GM12864 (cell line): ENCODE measurements at regions not wholly inside any gene's neighbourhood (a gene's known extent, or its start where the extent isn't known, plus 50 kb on each side); places are given as distances from the start of the nearest gene placed in this dataset.

Experiments used
- DNase-seq: peaks from one replicate; pipeline ENCODE4 v3.0.0-alpha.2; 2011; ENCODE audit warnings: low read depth
- H3K4me3 ChIP-seq: 2 replicates; pipeline ENCODE4 v1.5.1; 2011; ENCODE audit warnings: mild to moderate bottlenecking, low read depth, low read length, control low read depth
- CTCF ChIP-seq: IDR thresholded peaks from 2 replicates; pipeline ENCODE4 v1.5.1; 2011; ENCODE audit warnings: low read depth, mild to moderate bottlenecking, moderate library complexity, low read length, control low read depth, inconsistent platforms; ENCODE audit errors: missing control alignments

DNA sequence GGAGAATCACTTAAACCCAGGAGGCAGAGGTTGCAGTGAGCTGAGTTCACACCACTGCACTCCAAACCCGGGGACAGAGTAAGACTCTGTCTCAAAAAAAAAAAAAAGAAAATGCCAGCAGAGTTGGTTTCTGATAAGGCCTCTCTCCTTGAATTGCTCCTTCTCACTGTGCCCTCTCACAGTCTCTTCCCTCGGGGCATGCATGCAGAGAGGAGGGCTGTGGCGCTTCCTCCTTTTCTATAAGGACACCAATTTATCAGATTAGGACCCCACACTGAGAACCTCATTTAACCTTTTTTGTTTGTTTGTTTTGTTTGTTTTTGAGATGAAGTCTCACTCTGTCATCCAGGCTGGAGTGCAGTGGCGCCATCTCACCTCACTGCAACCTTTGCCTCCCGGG is 110.5 kb downstream of the ZFP36L2 start:
- no peak for TF ChIP-seq CTCF
- H3K4me3 ChIP-seq = no peak overlapping the region
- no peak for DNase-seq

DNA sequence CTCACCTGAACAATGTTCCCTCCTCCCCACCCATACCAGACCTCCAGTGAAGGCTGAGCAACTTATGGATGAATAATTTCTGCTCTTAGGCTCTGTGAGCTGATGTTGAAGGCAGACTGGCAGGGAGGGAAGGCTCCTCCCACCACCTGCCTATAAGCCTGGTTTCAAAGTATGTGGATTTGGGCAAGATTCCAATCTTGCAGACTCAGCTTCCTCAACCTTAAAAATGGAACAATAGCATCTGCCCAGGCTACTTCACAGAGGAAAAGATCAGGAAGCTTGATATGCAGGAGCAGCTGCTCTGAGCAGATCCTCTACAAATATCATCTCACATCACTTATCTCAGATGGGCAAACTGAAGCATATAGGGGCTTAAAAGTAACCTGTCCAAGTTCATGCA is 112.2 kb downstream of the ZFP36L2 start:
- no peak for TF ChIP-seq CTCF
- no peak overlapping the region for H3K4me3 ChIP-seq
- no peak for DNase-seq

DNA sequence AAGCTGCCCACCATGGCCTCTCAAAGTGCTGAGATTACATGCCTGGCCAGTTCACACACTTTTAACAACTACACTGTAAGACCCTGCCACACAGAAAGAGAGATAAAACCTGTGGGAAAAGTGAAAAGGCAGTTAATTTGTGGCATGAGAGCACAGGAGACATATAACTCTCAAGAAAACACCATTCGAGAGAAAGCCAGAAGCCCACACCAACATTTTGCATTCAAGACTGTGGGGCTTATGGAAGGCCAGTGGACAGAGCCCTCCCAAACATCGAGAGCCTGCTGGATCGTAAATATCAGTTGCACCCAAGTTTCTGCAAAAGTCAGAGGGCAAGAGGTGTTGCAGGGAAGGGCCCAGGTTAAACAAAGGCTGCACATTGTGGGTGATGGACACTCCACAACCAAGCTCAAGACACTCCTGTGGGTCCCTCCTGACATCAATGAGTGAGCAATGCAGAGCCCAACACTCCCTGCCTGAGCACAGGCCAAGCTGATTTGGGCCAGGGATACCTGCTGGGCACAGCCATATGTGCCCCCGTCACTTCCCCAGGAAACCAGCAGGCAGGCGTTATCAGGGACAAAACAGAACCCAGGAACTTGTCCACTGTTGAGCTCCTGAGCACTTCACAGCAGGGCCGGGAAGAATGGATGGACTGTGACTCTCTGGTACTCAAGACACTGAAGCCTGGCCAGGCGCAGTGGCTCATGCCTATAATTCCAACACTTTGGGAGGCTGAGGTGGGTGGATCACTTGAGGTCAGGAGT is 114.4 kb downstream of the ZFP36L2 start:
- H3K4me3 ChIP-seq = no peak overlapping the region
- TF ChIP-seq CTCF = no peak
- no peak for DNase-seq

- no peak for TF ChIP-seq CTCF
- no peak for DNase-seq
- no peak overlapping the region for H3K4me3 ChIP-seq
These were observed 115.9 kb downstream of the ZFP36L2 start for GRCh38 chr2:43110442-43110871.

- TF ChIP-seq CTCF = no peak
- no peak for DNase-seq
These were observed 117.1 kb downstream of the ZFP36L2 start for GRCh38 chr2:43109261-43109743.

DNA sequence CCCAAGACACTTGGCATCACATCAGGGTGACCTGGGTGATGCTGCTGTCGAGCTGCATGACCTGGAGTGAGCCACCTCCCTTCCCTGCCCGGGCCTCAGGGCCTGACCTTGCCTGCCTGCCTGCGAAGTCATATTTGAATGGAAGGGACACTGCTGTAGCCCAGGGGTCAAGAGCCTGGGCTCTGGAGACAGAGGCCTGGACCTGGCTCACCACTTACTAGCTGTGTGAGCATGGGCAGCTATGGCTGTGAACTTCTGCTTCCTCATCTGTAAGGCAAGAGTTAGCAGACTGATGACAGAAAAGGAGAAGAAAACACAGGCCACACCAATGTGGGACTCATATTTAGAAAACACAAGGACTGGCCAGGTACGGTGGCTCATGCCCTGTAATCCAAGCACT is 118.7 kb downstream of the ZFP36L2 start:
- TF ChIP-seq CTCF = no peak
- no peak overlapping the region for H3K4me3 ChIP-seq
- DNase-seq = no peak

More at GRCh38 chr2:43109261-43109743, 117.1 kb downstream of the ZFP36L2 start:
- no peak overlapping the region for H3K4me3 ChIP-seq
